Loucy (cell line): ENCODE measurements at regions not wholly inside any gene's neighbourhood (a gene's known extent, or its start where the extent isn't known, plus 50 kb on each side); places are given as distances from the start of the nearest gene placed in this dataset.

Experiments
- H2AFZ ChIP-seq: fragments of 200-600 bp; sonication (generic); 2 replicates; pipeline ENCODE4 v1.6.0; 2016; ENCODE audit warnings: antibody characterized with exemption, mild to moderate bottlenecking, low read length, moderate library complexity
- H3F3A ChIP-seq: fragments of 200-600 bp; 2 replicates; pipeline ENCODE4 v1.6.0; 2016; ENCODE audit warnings: antibody characterized with exemption, low read depth, mild to moderate bottlenecking
- H3K27me3 ChIP-seq: fragments of 200-600 bp; sonication (generic); 2 replicates; pipeline ENCODE4 v1.6.1; 2014; ENCODE audit warnings: low read length, mild to moderate bottlenecking; ENCODE audit not compliant: insufficient read depth, poor library complexity, severe bottlenecking
- H3K36me3 ChIP-seq: fragments of 200-600 bp; sonication (generic); 2 replicates; pipeline ENCODE4 v1.6.1; 2016; ENCODE audit warnings: low read length; ENCODE audit not compliant: insufficient read depth
- H3K4me1 ChIP-seq: fragments of 200-600 bp; sonication (generic); 2 replicates; pipeline ENCODE4 v1.5.1; 2014; ENCODE audit warnings: low read length, mild to moderate bottlenecking; ENCODE audit not compliant: insufficient read depth, poor library complexity, severe bottlenecking
- H3K4me2 ChIP-seq: fragments of 200-600 bp; sonication (generic); 2 replicates; pipeline ENCODE4 v1.6.0; 2014; ENCODE audit warnings: antibody characterized with exemption, low read length, low read depth, mild to moderate bottlenecking; ENCODE audit not compliant: poor library complexity, severe bottlenecking
- H3K4me3 ChIP-seq: fragments of 200-600 bp; sonication (generic); 2 replicates; pipeline ENCODE4 v1.5.1; 2014; ENCODE audit warnings: low read length, mild to moderate bottlenecking, mixed read lengths; ENCODE audit not compliant: poor library complexity, severe bottlenecking
- H3K79me2 ChIP-seq: fragments of 200-600 bp; sonication (generic); 2 replicates; pipeline ENCODE4 v1.6.1; 2014; ENCODE audit warnings: low read length; ENCODE audit not compliant: insufficient read depth
- H3K9ac ChIP-seq: fragments of 200-600 bp; sonication (generic); 2 replicates; pipeline ENCODE4 v1.6.0; 2014; ENCODE audit warnings: mild to moderate bottlenecking, low read depth, low read length, moderate library complexity; ENCODE audit not compliant: poor library complexity, severe bottlenecking
- H3K9me2 ChIP-seq: fragments of 200-600 bp; sonication (generic); replicated peaks from 2 replicates; pipeline ENCODE4 v1.6.1; 2016; ENCODE audit warnings: low read depth, low read length, mixed read lengths
- H3K9me3 ChIP-seq: fragments of 200-600 bp; sonication (generic); 2 replicates; pipeline ENCODE4 v1.6.1; 2014; ENCODE audit warnings: mild to moderate bottlenecking, antibody characterized with exemption, low read length, low read depth; ENCODE audit not compliant: insufficient read depth
- H4K20me1 ChIP-seq: fragments of 200-600 bp; sonication (generic); 2 replicates; pipeline ENCODE4 v1.6.0; 2014; ENCODE audit warnings: antibody characterized with exemption, low read length, mild to moderate bottlenecking; ENCODE audit not compliant: insufficient read depth, poor library complexity, severe bottlenecking
- CTCF ChIP-seq: fragments of 200-600 bp; sonication (generic); conservative IDR thresholded peaks from 2 replicates; pipeline ENCODE4 v1.5.1; 2014; ENCODE audit warnings: mild to moderate bottlenecking, antibody characterized with exemption, low read length
- EZH2phosphoT487 ChIP-seq: fragments of 200-600 bp; IDR thresholded peaks from 2 replicates; pipeline ENCODE4 v1.6.1; 2018; ENCODE audit warnings: antibody characterized with exemption, mild to moderate bottlenecking, moderate library complexity, borderline replicate concordance

- no peaks in the 10 kb centered on the region for H3K36me3 ChIP-seq
- no peaks in the 10 kb centered on the region for H3K4me1 ChIP-seq
- H3K79me2 ChIP-seq: no peaks in the 10 kb centered on the region
- H3K27me3 ChIP-seq: no peaks in the 10 kb centered on the region
- H4K20me1 ChIP-seq: no peaks in the 10 kb centered on the region
- H3F3A ChIP-seq: no peaks in the 10 kb centered on the region
- H3K4me3 ChIP-seq: no peak overlapping the region
- TF ChIP-seq CTCF: no peak
- TF ChIP-seq EZH2phosphoT487: no peak
- no peak overlapping the region for H2AFZ ChIP-seq
- no peak overlapping the region for H3K9ac ChIP-seq
- no peaks in the 10 kb centered on the region for H3K9me3 ChIP-seq
- no peak overlapping the region for H3K4me2 ChIP-seq
- H3K9me2 ChIP-seq: 0 out of 2 replicates have a peak, but pooled peaks cover 4% of the 10 kb centered on the region
Measured at GRCh38 chr7:10838228-10838627, 135.4 kb upstream of the PHF14 start.

- H3K4me3 ChIP-seq: no peak overlapping the region
- H3K4me1 ChIP-seq: no peaks in the 10 kb centered on the region
- H4K20me1 ChIP-seq: no peaks in the 10 kb centered on the region
- H3K27me3 ChIP-seq: no peaks in the 10 kb centered on the region
- 0 out of 2 replicates have a peak, but pooled peaks cover 4% of the 10 kb centered on the region for H3K9me2 ChIP-seq
- no peaks in the 10 kb centered on the region for H3K36me3 ChIP-seq
- TF ChIP-seq CTCF: no peak
- no peak for TF ChIP-seq EZH2phosphoT487
- H3K9ac ChIP-seq: no peak overlapping the region
- H3K4me2 ChIP-seq: no peak overlapping the region
- H3F3A ChIP-seq: no peaks in the 10 kb centered on the region
- no peaks in the 10 kb centered on the region for H3K79me2 ChIP-seq
- H2AFZ ChIP-seq: no peak overlapping the region
- no peaks in the 10 kb centered on the region for H3K9me3 ChIP-seq
Measured at GRCh38 chr7:10845225-10845624, 128.4 kb upstream of the PHF14 start.

GRCh38 chr7:10855583-10855982 is 118.1 kb upstream of the PHF14 start:
- TF ChIP-seq CTCF: no peak
- no peak for TF ChIP-seq EZH2phosphoT487
- no peaks in the 10 kb centered on the region for H3K9me2 ChIP-seq
- no peaks in the 10 kb centered on the region for H3K79me2 ChIP-seq
- H3K36me3 ChIP-seq: no peaks in the 10 kb centered on the region
- no peaks in the 10 kb centered on the region for H3K9me3 ChIP-seq
- no peaks in the 10 kb centered on the region for H3F3A ChIP-seq
- H4K20me1 ChIP-seq: no peaks in the 10 kb centered on the region
- no peak overlapping the region for H3K4me3 ChIP-seq
- H3K9ac ChIP-seq: no peak overlapping the region
- H3K4me2 ChIP-seq: no peak overlapping the region
- H3K27me3 ChIP-seq: no peaks in the 10 kb centered on the region
- H3K4me1 ChIP-seq: peaks cover 8% of the 10 kb centered on the region
- H2AFZ ChIP-seq: no peak overlapping the region
